ENCODE measurements at regions not wholly inside any gene's neighbourhood (a gene's known extent, or its start where the extent isn't known, plus 50 kb on each side); places are given as distances from the start of the nearest gene placed in this dataset.
A peak's percentile ranks its signal among the peaks of the same experiment; 100 is the strongest.
"Not testable (repeated sequence)": the region's sequence is repeated elsewhere in the genome, so short reads cannot be mapped to it uniquely, and the experiment has no call there.

DNA sequence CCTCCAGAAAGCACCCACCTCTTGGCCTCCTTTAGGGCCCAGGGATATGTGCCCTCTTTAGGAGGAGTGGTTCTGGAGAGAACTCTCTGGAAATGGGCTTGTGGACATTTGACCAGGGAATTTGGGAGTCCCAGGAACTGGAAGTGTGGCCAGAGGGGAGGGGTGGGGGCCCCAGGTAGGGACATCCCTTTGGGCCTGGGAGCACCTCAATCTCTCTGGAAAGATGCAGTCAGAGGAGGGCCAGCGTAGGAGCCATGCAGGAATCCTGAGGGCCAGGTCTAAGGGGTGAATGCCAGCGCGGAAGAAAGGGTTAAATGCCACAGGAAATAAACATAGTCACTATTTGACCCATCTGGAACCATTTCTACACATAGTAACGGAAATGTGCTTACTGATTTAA is 50.3 kb upstream of the ITGA11 start:
- DNase-seq = no peak

- no peak for DNase-seq
Observed at GRCh38 chr15:68483165-68483564, 51.2 kb upstream of the ITGA11 start.

- no peak for DNase-seq
Observed at GRCh38 chr15:68484220-68484619, 52.3 kb upstream of the ITGA11 start.

DNA sequence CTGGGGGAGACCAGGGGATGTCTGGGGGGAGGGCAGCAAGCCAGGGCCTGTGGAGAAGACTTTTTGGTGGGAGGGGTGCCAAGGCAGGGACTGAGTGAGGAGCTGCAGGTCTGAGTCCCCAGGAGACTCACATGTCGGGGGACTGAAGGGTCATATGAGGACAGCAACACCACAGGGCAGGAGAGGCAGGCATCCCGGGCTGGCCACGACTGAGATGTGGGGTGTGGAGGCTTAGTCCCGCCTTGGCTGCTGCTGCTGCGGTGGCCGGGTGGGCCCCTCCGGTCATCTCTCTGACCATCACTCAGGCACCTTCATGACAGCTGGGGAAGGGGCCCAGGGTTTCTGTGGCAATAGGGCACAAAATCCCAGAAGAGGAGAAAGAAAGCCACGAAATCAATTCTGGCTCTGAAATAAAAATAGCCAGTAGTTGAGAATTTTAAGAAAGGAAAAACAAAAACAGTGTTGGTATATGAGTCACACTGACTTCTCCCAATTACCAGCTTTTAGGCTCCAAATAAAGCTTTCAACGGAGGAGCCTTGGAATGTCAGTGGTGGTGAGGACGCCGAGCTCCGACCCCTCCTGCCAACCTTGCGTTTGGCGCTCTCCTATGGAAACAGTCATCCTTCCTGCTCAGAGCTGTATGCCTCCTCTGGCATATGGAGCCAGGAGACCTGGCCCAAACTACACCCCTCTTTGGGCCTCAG is 52.9 kb upstream of the ITGA11 start:
- peak in 1 of 3 donors; percentile 75 for DNase-seq

DNA sequence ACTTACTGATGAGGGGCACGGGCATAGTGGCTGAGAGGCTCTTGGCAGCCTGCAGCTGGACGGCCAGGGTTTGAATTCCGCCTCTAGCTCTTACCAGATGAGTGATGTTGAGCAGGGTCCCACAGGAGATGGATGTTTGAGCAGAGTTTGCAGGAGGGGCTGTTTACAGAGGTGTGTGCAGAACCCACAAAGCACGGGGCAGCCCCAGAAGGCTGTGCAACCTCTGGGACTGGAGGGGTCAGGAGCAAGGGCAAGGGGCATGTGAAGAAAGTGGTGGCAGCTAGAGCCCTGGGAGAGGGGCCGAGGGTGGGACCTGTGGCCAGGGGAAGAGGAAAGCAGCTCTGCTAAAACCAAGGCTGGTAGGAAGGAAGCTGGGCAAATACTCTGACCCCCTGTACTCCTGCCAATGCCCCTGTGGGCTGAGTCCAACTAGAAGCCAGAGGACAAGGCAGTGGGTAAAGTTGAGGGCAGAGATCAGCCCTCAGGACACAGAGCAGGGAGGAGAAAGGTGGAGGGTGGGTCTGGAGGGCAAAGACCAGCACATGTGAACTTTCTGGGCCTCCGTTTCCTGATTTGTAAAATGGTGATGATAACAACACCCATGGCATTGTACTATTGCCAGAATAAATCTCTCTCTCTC is 53.9 kb upstream of the ITGA11 start:
- no peak for DNase-seq

DNA sequence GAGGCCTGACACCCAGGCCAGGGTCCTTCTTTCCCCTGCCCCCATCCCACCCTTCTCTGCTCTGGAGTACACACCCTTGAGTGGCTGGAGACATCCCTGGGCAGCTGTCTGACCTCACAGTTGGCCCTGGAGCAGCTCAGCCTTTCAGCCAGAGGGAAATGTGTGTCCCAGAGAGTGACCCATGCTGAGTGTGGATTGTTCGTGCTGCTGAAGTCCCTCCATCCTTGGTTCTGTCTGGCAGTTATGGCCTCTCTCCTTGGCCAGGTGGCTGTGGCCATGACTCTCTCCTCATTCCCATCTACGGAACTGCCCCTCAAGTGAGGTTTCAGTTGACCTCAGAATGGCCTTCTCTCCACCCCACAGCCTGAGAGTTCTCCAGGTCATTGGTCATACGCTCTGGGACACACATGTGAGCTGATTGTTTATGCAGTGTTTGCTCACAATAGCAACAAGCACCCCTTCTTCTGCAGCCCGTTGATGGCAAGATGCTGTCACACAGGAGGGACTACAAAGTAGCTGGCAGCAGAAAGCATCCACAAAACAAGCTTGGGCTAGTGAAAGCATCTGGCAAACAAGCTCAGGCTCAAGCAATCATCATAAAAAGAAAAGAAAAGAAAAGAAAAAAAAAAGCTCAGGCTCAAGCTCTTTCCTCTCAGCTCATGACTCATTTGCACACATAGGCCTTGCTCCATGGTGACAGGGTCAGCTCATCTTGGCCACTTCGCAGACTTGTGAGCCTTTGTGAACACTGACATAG is 55.3 kb upstream of the ITGA11 start:
- DNase-seq = peak in 1 of 3 donors; percentile 35

DNA sequence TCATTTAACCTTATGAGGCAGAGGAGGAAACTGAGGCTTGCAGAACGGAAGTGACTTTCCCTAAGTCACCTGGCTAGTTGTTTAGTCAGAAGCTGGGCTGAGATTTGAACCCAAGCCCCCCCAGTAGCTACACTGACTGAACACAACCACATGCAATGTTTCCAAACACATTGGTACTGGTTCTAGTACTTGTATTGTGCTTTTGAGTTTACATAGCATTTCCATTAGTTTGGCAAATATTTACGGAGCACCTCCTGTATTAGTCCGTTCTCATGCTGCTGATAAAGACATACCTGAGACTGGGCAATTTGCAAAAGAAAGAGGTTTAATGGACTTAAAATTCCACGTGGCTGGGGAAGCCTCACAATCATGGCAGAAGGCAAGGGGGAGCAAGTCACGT is 56.3 kb upstream of the ITGA11 start:
- no peak for DNase-seq

DNA sequence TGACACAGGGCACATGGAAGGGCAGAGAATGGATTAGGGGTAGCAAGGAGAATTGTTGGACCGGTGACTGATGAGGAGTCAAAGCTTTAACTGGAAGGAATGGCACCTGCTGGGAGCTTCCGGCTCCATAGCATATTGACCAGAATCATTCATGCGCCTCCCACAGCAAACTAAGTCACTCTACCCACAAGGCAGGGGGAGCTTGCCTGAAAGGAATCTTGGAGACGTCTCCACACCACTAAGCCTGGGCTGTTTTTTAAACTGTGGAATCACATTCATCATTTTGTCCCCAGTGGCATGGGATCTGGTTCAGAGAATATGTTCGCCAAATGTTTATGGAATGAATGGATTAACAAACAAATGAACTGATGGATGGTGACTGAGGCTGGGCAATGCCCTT is 57.0 kb upstream of the ITGA11 start:
- no peak for DNase-seq

- DNase-seq = no peak
Observed at GRCh38 chr15:68489421-68489820, 57.5 kb upstream of the ITGA11 start.

DNA sequence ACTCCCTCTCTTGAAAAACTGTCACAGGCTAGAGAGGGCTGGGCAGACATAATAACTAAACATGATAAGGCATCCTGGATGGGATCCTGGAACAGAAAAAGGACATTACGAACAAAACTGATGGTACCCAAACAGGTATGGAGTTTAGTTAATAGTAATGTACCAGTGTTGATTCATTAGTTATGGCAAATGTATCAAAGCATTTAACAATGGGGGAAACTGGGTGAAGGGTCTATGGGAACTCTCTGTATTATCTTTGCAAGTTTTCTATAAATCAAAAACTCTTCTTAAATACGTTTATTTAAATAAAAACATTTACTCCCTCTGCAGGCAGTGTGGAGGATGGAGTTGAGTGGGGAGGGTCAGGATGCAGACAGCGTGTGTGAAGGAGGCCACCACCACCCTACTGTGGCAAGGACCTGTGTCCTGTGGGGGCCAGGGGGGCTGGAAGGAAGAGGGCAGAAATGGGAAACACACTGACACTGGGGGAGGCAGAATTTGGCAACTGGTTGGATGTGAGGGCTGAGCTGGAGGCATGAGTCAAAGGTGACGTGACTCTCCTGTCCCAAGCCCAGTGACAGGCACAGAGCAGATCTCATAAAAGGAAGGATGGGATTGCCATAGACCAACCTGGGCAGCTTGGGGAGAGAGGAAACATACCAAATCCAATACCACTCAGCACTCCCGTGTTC is 59.6 kb upstream of the ITGA11 start:
- DNase-seq = no peak

GRCh38 chr15:68492855-68493254 is 60.9 kb upstream of the ITGA11 start:
- DNase-seq = peak in 1 of 3 donors; percentile 75

GRCh38 chr15:68493629-68494028 is 61.7 kb upstream of the ITGA11 start:
- DNase-seq = no peak

DNA sequence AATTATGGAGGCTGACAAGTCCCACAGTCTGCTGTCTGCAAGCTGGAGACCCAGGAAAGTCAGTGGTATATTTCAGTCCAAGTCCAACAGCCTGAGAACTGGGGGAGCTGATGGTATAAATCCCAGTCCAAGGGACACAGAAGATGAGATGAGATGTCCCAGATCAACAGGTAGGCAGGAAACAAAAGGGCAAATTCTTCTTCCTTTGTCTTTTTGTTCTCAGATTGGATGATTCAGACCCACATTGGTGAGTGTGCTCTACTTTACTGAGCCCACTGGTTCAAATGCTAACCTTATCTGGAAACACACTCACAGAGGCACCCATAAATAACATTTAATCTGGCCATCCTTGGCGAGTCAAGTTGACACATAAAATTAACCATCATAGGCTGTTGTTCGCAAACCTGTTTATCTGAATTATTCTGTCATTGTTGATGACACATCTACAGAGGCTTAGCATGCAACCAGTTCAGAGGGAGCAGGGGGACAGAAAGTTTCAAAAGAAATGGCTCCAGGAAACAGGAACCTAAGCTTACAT is 62.7 kb upstream of the ITGA11 start:
- DNase-seq = no peak

DNA sequence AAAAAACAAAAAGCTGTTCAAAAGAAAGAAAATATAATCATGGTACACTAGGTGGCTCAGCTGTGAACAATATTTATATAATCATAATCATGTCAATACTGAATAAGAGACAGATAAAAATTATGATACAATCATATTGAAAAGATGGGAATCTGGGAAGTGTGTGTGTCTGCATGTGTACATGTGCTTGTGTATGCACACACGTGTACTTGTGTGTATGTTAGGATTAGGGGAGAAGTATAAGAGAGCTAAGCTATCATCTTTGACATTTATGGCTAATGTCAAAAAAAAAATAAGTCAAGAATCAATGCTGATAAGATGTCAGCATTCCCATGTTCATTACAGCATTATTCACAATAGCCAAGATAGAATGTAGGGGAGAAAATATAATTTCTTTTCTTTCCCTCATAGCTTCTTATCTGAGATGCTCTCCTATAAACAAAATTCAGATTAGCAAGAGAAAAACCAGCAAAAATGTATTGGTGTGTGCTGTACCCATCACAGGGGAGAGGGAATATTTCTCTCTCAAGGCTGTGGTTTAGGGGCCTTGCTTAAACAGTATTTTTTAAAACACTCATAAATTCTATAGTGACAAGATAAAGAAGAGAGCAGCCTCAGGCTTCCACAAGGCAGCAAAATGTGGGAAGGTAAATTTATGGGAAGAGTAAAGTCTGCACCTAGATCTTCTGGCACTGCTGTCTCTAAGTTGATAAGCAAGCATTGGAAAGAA is 63.4 kb upstream of the ITGA11 start:
- no peak for DNase-seq

DNA sequence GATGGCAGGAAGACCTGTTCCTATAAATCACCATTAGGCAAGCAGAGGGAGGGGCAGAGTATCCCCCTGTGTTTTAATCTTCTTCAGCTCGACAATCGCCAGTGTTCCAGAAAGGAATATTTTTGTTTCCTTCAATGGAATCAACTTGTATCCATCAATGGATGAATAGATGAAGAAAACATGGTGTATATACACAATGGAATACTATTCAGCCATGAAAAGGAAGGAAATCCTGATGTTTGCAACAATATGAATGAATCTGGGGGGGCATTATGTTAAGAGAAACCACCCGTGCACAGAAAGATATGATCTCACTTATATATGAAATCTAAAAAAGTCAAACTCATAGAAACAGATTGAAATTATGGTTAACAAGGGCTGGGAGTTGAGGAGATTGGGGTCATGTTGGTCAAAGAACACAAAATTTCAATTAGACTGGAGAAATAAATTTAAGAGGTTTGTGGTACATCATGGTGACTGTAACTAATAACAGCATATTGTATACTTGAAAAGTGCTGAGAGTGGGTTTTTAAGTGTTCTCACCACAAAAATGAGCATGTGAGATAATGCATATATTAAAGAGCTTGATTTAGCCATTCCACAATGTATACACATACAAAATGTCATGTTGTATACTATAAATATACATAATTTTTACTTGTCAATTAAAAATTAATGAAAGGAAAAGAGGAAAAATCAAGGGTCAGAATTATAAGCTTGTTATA is 64.2 kb upstream of the ITGA11 start:
- no peak for DNase-seq

DNA sequence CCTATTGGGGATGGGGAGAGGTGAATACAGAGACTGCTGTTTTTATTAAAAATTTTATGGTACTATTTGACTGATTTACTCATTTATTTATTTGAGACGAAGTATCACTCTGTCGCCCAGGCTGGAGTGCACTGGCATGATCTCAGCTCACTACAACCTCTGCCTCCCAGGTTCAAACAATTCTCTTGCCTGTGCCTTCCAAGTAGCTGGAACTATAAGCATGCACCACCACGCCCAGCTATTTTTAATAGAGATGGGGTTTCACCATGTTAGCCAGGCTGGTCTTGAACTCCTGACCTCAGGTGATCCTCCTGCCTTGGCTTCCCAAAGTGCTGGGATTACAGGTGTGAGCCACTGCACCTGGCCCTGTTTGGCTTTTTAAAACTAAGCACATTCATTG is 64.8 kb upstream of the ITGA11 start:
- not testable (repeated sequence) for DNase-seq

- DNase-seq = no peak
Observed at GRCh38 chr15:68497206-68497910, 65.4 kb upstream of the ITGA11 start.

- no peak for DNase-seq
Observed at GRCh38 chr15:68498076-68498475, 66.1 kb upstream of the ITGA11 start.

DNA sequence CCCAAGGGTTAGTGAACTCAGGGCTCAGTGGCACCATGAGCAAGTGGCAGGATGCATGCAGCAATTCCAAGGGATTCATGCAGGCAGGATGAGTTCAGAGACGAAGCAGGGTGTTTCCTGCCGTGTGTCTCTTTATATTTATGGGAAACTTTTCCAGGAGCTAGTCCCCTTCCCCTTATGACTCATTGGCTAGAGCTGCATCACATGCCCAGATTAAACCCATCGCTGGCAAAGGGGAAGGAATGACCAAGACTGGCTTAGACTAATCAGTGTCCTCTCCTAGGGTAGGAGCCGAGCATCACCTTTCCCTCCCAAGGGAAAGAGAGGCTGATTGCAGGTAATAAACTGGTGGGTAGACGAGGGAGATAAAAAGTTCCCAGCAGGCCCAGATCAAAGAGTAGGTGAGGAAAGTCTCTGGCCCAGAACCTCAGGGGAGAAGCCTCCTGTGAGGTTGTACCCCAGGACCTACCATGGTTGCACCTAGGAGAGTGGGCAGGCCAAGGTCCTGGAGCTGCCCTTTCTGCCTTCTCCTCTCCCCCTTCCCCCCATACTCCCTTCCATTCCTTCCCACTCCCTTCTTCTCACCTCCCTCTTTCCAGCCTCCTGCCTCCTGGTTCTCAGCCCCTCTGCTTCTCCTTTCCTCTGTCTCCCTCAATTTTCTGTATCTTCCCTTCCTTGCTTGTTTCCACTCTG is 67.8 kb upstream of the ITGA11 start:
- no peak for DNase-seq

All from muscle of back (tissue), 3 donors.